IMR-90 (cell line): ENCODE measurements at regions not wholly inside any gene's neighbourhood (a gene's known extent, or its start where the extent isn't known, plus 50 kb on each side); places are given as distances from the start of the nearest gene placed in this dataset.

Experiments used
- ATAC-seq: fragments of 200-7000 bp; cut with Tn5 transposase; 2 replicates; pipeline ENCODE4 v1.9.1; 2020; ENCODE audit warnings: low read depth, mild to moderate bottlenecking, moderate library complexity
- BruUV-seq: library from RNA; stranded (reverse); fragments of 400-500 nt; replicated peaks from 2 replicates; lab custom pipeline; 2021; lab: Mats Ljungman, UMichigan
- CTCF ChIA-PET: fragments of 300-600 bp; formaldehyde crosslinking; extraction: SDS; loops from one replicate; lab custom pipeline; 2021; ENCODE audit warnings: antibody characterized with exemption; lab: Yijun Ruan, JAX
- POLR2A ChIA-PET: fragments of 300-600 bp; sonication (Branson Sonifier 250); formaldehyde crosslinking; loops from one replicate; lab custom pipeline; 2022; ENCODE audit warnings: antibody characterized with exemption; ENCODE audit not compliant: unreplicated experiment; lab: Charles Lee
- DNase-seq: peaks from one replicate; pipeline ENCODE4 v3.0.0; 2013
- H2AFZ ChIP-seq: replicated peaks from 2 replicates; pipeline ENCODE3; 2013; ENCODE audit warnings: low read length, mild to moderate bottlenecking; ENCODE audit not compliant: poor library complexity
- H2AK5ac ChIP-seq: 2 replicates; pipeline ENCODE4 v1.6.1; 2013; ENCODE audit warnings: low read depth, low read length, inconsistent platforms
- H2AK9ac ChIP-seq: replicated peaks from 2 replicates; pipeline ENCODE3; 2013; ENCODE audit warnings: mild to moderate bottlenecking, low read depth, low read length, moderate library complexity; ENCODE audit not compliant: poor library complexity
- H2BK120ac ChIP-seq: 2 replicates; pipeline ENCODE4 v1.6.1; 2013; ENCODE audit warnings: low read depth, low read length, inconsistent platforms
- H2BK15ac ChIP-seq: 3 replicates; pipeline ENCODE4 v1.6.1; 2013; ENCODE audit warnings: low read depth, low read length, inconsistent platforms
- H2BK20ac ChIP-seq: 2 replicates; pipeline ENCODE4 v1.6.1; 2013; ENCODE audit warnings: low read depth, mild to moderate bottlenecking, inconsistent platforms, low read length, moderate library complexity
- H2BK5ac ChIP-seq: 2 replicates; pipeline ENCODE4 v1.6.1; 2013; ENCODE audit warnings: mild to moderate bottlenecking, low read depth, low read length, inconsistent platforms; ENCODE audit not compliant: poor library complexity, severe bottlenecking
- H3K14ac ChIP-seq: replicated peaks from 2 replicates; pipeline ENCODE4 v1.6.1; 2013; ENCODE audit warnings: low read depth, low read length, inconsistent platforms
- H3K18ac ChIP-seq: 2 replicates; pipeline ENCODE4 v1.6.1; 2013; ENCODE audit warnings: low read depth, low read length, control low read depth
- H3K23ac ChIP-seq: 2 replicates; pipeline ENCODE4 v1.6.1; 2013; ENCODE audit warnings: low read depth, low read length, inconsistent platforms
- H3K27ac ChIP-seq: 2 replicates; pipeline ENCODE4 v1.5.1; 2013; ENCODE audit warnings: mild to moderate bottlenecking, control low read depth, low read length; ENCODE audit not compliant: insufficient read depth
- H3K27me3 ChIP-seq: 2 replicates; pipeline ENCODE4 v1.6.1; 2013; ENCODE audit warnings: low read length; ENCODE audit not compliant: control insufficient read depth, insufficient read depth
- H3K36me3 ChIP-seq: 2 replicates; pipeline ENCODE4 v1.6.1; 2013; ENCODE audit warnings: low read length, mixed read lengths; ENCODE audit not compliant: control insufficient read depth, insufficient read depth
- H3K4ac ChIP-seq: 2 replicates; pipeline ENCODE4 v1.6.1; 2013; ENCODE audit warnings: low read depth, low read length, inconsistent platforms
- H3K4me1 ChIP-seq: 2 replicates; pipeline ENCODE4 v1.6.1; 2013; ENCODE audit warnings: low read length, mixed read lengths; ENCODE audit not compliant: control insufficient read depth, insufficient read depth
- H3K4me2 ChIP-seq: 2 replicates; pipeline ENCODE4 v1.6.1; 2013; ENCODE audit warnings: low read depth, mild to moderate bottlenecking, control low read depth, low read length, moderate library complexity
- H3K4me3 ChIP-seq: 2 replicates; pipeline ENCODE4 v1.5.1; 2013; ENCODE audit warnings: low read depth, mild to moderate bottlenecking, control low read depth, low read length, moderate library complexity; ENCODE audit not compliant: insufficient read depth
- H3K56ac ChIP-seq: 2 replicates; pipeline ENCODE4 v1.6.1; 2013; ENCODE audit warnings: low read length, inconsistent platforms; ENCODE audit not compliant: insufficient read depth; ENCODE audit errors: extremely low read depth
- H3K79me1 ChIP-seq, 2 experiments: 2 replicates each; pipeline ENCODE4 v1.6.1; 2013; ENCODE audit warnings: low read length in 2 of 2, inconsistent platforms in 1 of 2, low read depth in 1 of 2
- H3K9ac ChIP-seq: 2 replicates; pipeline ENCODE4 v1.6.1; 2013; ENCODE audit warnings: low read depth, low read length, control low read depth
- H3K9me1 ChIP-seq: 2 replicates; pipeline ENCODE4 v1.6.1; 2013; ENCODE audit warnings: low read length, inconsistent platforms; ENCODE audit not compliant: insufficient read depth
- H3K9me3 ChIP-seq: 2 replicates; pipeline ENCODE4 v1.6.1; 2013; ENCODE audit warnings: low read length; ENCODE audit not compliant: control insufficient read depth, insufficient read depth
- H4K20me1 ChIP-seq: 2 replicates; pipeline ENCODE4 v1.6.1; 2013; ENCODE audit warnings: low read length, inconsistent platforms; ENCODE audit not compliant: insufficient read depth
- H4K5ac ChIP-seq: 2 replicates; pipeline ENCODE4 v1.6.1; 2013; ENCODE audit warnings: mild to moderate bottlenecking, low read depth, low read length, control low read depth
- H4K8ac ChIP-seq, 2 experiments: 2 replicates each; pipeline ENCODE4 v1.6.1; 2013; ENCODE audit warnings: low read depth in 2 of 2, low read length in 2 of 2, control low read depth in 1 of 2, inconsistent platforms in 1 of 2
- H4K91ac ChIP-seq: 2 replicates; pipeline ENCODE4 v1.6.1; 2013; ENCODE audit warnings: low read depth, low read length, inconsistent platforms; ENCODE audit not compliant: insufficient read depth
- CHD1 ChIP-seq: IDR thresholded peaks from 2 replicates; pipeline ENCODE4 v1.6.1; 2012; ENCODE audit warnings: low read depth, low read length, improper control_type of control experiment
- MAFK ChIP-seq: IDR thresholded peaks from 2 replicates; pipeline ENCODE4 v1.6.1; 2012; ENCODE audit warnings: low read depth, low read length, improper control_type of control experiment
- MAZ ChIP-seq: IDR thresholded peaks from 2 replicates; pipeline ENCODE4 v1.6.1; 2012; ENCODE audit warnings: low read depth, mild to moderate bottlenecking, low read length, improper control_type of control experiment, moderate library complexity, borderline replicate concordance
- MXI1 ChIP-seq: IDR thresholded peaks from 2 replicates; pipeline ENCODE4 v1.6.1; 2012; ENCODE audit warnings: low read depth, mild to moderate bottlenecking, low read length, moderate library complexity, borderline replicate concordance
- NFE2L2 ChIP-seq: fragments of 150-350 bp; IDR thresholded peaks from 2 replicates; pipeline ENCODE4 v1.6.1; 2016; ENCODE audit warnings: low read depth, mild to moderate bottlenecking, low read length
- POLR2A ChIP-seq: IDR thresholded peaks from 2 replicates; pipeline ENCODE4 v1.6.1; 2012; ENCODE audit warnings: mild to moderate bottlenecking, low read depth, low read length
- RAD21 ChIP-seq: IDR thresholded peaks from 2 replicates; pipeline ENCODE4 v1.6.1; 2012; ENCODE audit warnings: low read length, improper control_type of control experiment
- RFX5 ChIP-seq: IDR thresholded peaks from 2 replicates; pipeline ENCODE4 v1.8.0; 2012; ENCODE audit warnings: low read depth, mild to moderate bottlenecking, low read length, moderate library complexity
- SMC3 ChIP-seq: fragments of 150-350 bp; IDR thresholded peaks from 2 replicates; pipeline ENCODE4 v1.6.1; 2016; ENCODE audit warnings: low read depth, mild to moderate bottlenecking, antibody characterized with exemption, low read length, moderate library complexity
- WGBS, 2 experiments: methylation state at CpG; one replicate each; pipeline versions ENCODE4 v1.1.5 to v1.1.7; 2013; ENCODE audit warnings: missing lambda C conversion rate in 2 of 2; ENCODE audit not compliant: insufficient read length in 1 of 2; ENCODE audit errors: extremely low coverage in 2 of 2; 5-methylcytosine and 5-hydroxymethylcytosine counted together
- dilution Hi-C: fragments of 300-500 bp; cut with HindIII; formaldehyde crosslinking; loops from one replicate; pipeline ENCODE4 v1.14.3; 2018; ENCODE audit warnings: low sequenced_read_pairs; ENCODE audit not compliant: unreplicated experiment
- in situ Hi-C: fragments of 300-500 bp; cut with MboI; formaldehyde crosslinking; loops from 3 replicates; pipeline ENCODE4 v1.14.3; 2019; ENCODE audit warnings: low sequenced_read_pairs, inconsistent platforms, mixed read lengths
- intact Hi-C: fragments of 100-400 bp; cut with micrococcal nuclease; formaldehyde crosslinking; loops from 2 replicates; pipeline ENCODE4 v1.10.0; 2022
- TF ChIP-seq, protein P1 (sequence below): fragments of 150-350 bp; IDR thresholded peaks from 2 replicates; pipeline ENCODE4 v1.6.1; 2016; ENCODE audit warnings: low read depth, mild to moderate bottlenecking, low read length, moderate library complexity, borderline replicate concordance

DNA sequence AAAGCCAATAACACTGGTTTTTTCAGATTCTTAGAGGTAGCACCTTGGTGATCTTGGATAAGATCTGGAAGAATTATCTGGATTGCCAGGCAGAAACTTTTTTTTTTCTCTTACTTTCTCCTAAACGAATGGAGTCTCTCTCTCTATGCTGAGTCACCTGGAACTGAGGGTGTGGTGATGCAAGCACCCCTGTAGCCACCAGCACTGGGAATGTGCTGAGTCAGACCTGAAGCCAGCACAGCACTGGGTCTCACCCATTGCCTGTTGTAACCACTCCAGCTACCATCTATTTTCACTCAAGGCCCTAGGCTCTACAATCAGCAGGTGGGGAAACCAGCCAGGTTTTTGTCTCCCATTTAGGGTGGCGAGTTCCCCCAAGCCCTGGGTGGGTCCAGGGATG is 923.8 kb downstream of the RAPGEF2 start:
- ChIA-PET POLR2A (no interaction called here), CTCF (no interaction called here)
- in situ Hi-C loops: no loop called here
- Histone ChIP-seq H3K4me1 (no peaks in the 10 kb centered on the region), H3K4me3 (no peak overlapping the region), H3K79me1 (no peaks in the 10 kb centered on the region), H3K27ac (no peak overlapping the region), H2BK20ac (no peak overlapping the region), H3K27me3 (no peaks in the 10 kb centered on the region), H2BK15ac (no peak overlapping the region), H3K9me3 (peaks cover 12% of the 10 kb centered on the region), H3K36me3 (no peaks in the 10 kb centered on the region), H3K23ac (no peak overlapping the region), H3K18ac (no peak overlapping the region), H3K4me2 (no peak overlapping the region), H2AFZ (no peak overlapping the region), H3K9ac (no peak overlapping the region), H4K5ac (no peak overlapping the region), H2BK120ac (no peak overlapping the region), H3K9me1 (no peaks in the 10 kb centered on the region), H2AK9ac (no peak overlapping the region), H3K4ac (no peak overlapping the region), H2BK5ac (no peak overlapping the region), H2AK5ac (no peak overlapping the region), H3K14ac (no peak overlapping the region), H4K91ac (no peak overlapping the region), H4K20me1 (no peaks in the 10 kb centered on the region), H3K56ac (no peak overlapping the region), H4K8ac (no peak overlapping the region)
- no TSS peak for BruUV-seq
- TF ChIP-seq NFE2L2 (no peak), MAZ (no peak), CHD1 (no peak), SMC3 (no peak), POLR2A (no peak), RAD21 (no peak), RFX5 (no peak), MXI1 (no peak), MAFK (no peak)
- TF ChIP-seq, protein P1, sequence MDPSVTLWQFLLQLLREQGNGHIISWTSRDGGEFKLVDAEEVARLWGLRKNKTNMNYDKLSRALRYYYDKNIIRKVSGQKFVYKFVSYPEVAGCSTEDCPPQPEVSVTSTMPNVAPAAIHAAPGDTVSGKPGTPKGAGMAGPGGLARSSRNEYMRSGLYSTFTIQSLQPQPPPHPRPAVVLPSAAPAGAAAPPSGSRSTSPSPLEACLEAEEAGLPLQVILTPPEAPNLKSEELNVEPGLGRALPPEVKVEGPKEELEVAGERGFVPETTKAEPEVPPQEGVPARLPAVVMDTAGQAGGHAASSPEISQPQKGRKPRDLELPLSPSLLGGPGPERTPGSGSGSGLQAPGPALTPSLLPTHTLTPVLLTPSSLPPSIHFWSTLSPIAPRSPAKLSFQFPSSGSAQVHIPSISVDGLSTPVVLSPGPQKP: no peak
- WGBS, 2 experiments: no CpG with 5 or more reads among the region's 2 CpGs
- DNase-seq (no peak), ATAC-seq (no peak)
- intact Hi-C loops: no loop called here
- dilution Hi-C loops: no loop called here
